Breast epithelium (tissue), 4 donors: ENCODE measurements at regions not wholly inside any gene's neighbourhood (a gene's known extent, or its start where the extent isn't known, plus 50 kb on each side); places are given as distances from the start of the nearest gene placed in this dataset.

Experiments used
- DNase-seq, 2 donors: peaks; one replicate each; pipeline ENCODE4 v3.0.0-alpha.2; 2019; ENCODE audit warnings: low spot score in 2 of 2
- H3K27ac ChIP-seq, 2 donors: fragments of 200-600 bp; sonication (generic) in 1 of 2; one replicate each; pipeline ENCODE4 v1.5.1; 2016 to 2019; ENCODE audit warnings: mild to moderate bottlenecking in 1 of 2
- H3K27me3 ChIP-seq, 2 donors: fragments of 200-600 bp; sonication (generic) in 1 of 2; one replicate each; pipeline versions ENCODE4 v1.5.1 to v1.6.0; 2017 to 2019; ENCODE audit warnings: control low read depth in 1 of 2, mild to moderate bottlenecking in 1 of 2
- H3K36me3 ChIP-seq: fragments of 200-600 bp; one replicate; pipeline ENCODE4 v1.5.1; 2019
- H3K4me1 ChIP-seq, 2 donors: fragments of 200-600 bp; sonication (generic); one replicate each; pipeline ENCODE4 v1.5.1; 2016 to 2019; ENCODE audit warnings: control low read depth in 1 of 2
- H3K4me3 ChIP-seq, 3 donors: fragments of 200-600 bp; sonication (generic); 1 replicate in 2 of 3; 2 replicates in 1 of 3; pipeline ENCODE4 v1.5.1; 2016 to 2019; ENCODE audit warnings: mild to moderate bottlenecking in 3 of 3, moderate library complexity in 2 of 3
- H3K9me3 ChIP-seq, 2 donors: fragments of 200-600 bp; sonication (generic) in 1 of 2; one replicate each; pipeline ENCODE4 v1.5.1; 2016 to 2019; ENCODE audit warnings: control low read depth in 1 of 2
- CTCF ChIP-seq, 3 donors: fragments of 450-650 bp; IDR thresholded peaks; one replicate each; pipeline ENCODE4 v1.5.1; 2016 to 2017; ENCODE audit warnings: antibody characterized with exemption in 3 of 3, mild to moderate bottlenecking in 3 of 3, moderate library complexity in 3 of 3
- POLR2A ChIP-seq: fragments of 450-650 bp; IDR thresholded peaks from one replicate; pipeline ENCODE4 v1.6.1; 2016; ENCODE audit warnings: antibody characterized with exemption, mild to moderate bottlenecking, moderate library complexity
- POLR2AphosphoS5 ChIP-seq, 3 donors: sonication (generic); formaldehyde crosslinking; IDR thresholded peaks; one replicate each; pipeline ENCODE4 v1.6.1; 2017; ENCODE audit warnings: antibody characterized with exemption in 3 of 3
- intact Hi-C: fragments of 100-400 bp; cut with DNase I; formaldehyde crosslinking; loops from one replicate; pipeline ENCODE4 v1.15.1; 2023; ENCODE audit warnings: low total_unique reads

DNA sequence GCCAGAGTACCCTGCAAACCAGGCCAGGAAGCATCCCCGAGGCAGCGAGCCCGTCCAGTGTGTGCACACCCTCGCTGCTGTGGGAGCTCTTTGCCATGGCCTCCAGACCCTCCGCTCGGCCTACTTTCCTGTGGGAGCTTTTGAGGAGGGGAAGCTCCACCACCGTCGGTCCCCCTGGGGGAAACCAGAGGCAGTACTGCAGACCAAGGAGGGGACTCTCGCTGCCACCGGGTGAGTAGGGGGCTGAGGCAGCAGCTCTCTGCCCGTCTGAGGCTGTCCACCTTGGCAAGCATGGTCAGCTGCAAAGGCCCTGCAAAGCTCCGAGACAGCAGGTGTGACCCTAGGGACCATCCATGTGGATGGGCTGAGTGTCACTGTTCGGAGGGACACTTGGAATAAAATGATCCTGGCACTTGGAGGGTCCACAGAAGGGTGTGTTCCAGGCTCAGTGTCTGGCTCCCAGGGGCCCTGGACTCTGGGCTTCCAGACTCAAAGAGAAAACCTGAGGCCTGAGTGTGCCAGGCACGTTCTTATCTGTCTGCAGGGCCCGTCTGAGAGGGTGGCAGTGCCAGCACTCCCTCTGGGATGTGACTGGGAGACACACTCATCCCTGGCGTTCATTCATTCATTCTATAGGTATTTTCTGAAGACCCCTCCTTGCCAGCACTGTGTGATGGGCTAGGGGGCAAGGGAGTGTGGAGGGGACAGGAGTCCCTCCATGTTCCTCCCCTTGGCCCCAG lies 282.8 kb upstream of the HS6ST1 start:
- H3K27me3 ChIP-seq: no peaks in the 10 kb centered on the region
- H3K27ac ChIP-seq: no peak overlapping the region
- no peak overlapping the region for H3K4me3 ChIP-seq
- intact Hi-C loops: no loop called here
- no peaks in the 10 kb centered on the region for H3K9me3 ChIP-seq
- DNase-seq: peak in 1 of 2 donors; percentile 31
- H3K4me1 ChIP-seq: no peaks in the 10 kb centered on the region
- no peak for TF ChIP-seq POLR2AphosphoS5 (IDR thresholded peaks at IDR 0.05)
- TF ChIP-seq CTCF (IDR thresholded peaks at IDR 0.05): no peak
- TF ChIP-seq POLR2A: no peak
- H3K36me3 ChIP-seq: no peaks in the 10 kb centered on the region

DNA sequence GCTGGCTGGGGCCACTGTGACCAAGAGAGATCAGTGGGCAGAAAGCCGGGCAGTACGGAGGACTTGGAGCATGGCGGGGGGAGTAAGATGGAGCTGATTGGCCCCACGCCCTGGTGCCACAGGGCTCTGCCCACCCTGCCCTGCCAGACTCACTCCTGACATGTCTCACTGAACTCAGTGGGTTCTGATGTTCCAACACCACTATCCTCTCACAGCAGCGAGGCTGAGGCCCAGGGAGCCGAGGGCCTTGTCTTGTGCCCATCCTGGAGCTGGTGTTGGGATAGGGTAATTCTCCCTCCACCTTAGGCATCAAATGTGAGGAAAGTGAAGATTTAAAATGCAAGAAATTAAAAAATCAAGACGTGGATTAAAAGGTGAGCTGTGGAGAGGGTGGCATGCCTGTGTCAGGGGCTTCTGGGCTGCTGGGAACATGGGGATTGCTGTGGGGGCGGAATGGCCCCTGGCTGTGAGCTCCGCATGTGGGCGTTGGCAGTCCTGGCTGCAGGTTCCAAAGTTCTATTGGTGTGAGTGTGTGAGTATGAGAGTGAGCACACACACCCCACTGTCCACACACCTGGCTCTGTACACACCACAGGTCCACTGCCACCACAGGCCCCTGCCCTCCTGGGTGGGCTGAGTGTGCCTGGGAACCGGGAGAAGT lies 283.5 kb upstream of the HS6ST1 start:
- H3K9me3 ChIP-seq: no peaks in the 10 kb centered on the region
- no peak for DNase-seq
- H3K4me1 ChIP-seq: no peaks in the 10 kb centered on the region
- TF ChIP-seq POLR2AphosphoS5 (IDR thresholded peaks at IDR 0.05): no peak
- TF ChIP-seq POLR2A: no peak
- TF ChIP-seq CTCF (IDR thresholded peaks at IDR 0.05): no peak
- intact Hi-C loops: no loop called here
- H3K4me3 ChIP-seq: no peak overlapping the region
- no peak overlapping the region for H3K27ac ChIP-seq
- H3K36me3 ChIP-seq: no peaks in the 10 kb centered on the region
- H3K27me3 ChIP-seq: no peaks in the 10 kb centered on the region

GRCh38 chr2:128602699-128603101 lies 284.0 kb upstream of the HS6ST1 start:
- intact Hi-C loops: no loop called here
- TF ChIP-seq POLR2A: no peak
- no peak for TF ChIP-seq POLR2AphosphoS5 (IDR thresholded peaks at IDR 0.05)
- no peak for TF ChIP-seq CTCF (IDR thresholded peaks at IDR 0.05)
- no peaks in the 10 kb centered on the region for H3K4me1 ChIP-seq

GRCh38 chr2:128603411-128603924 lies 284.8 kb upstream of the HS6ST1 start:
- H3K27me3 ChIP-seq: no peaks in the 10 kb centered on the region
- intact Hi-C loops: no loop called here

More at GRCh38 chr2:128602699-128603101, 284.0 kb upstream of the HS6ST1 start:
- Histone ChIP-seq H3K9me3 (no peaks in the 10 kb centered on the region), H3K27ac (no peak overlapping the region), H3K4me3 (no peak overlapping the region), H3K36me3 (no peaks in the 10 kb centered on the region), H3K27me3 (no peaks in the 10 kb centered on the region)
- DNase-seq: peak in 1 of 2 donors; percentile 38

More at GRCh38 chr2:128603411-128603924, 284.8 kb upstream of the HS6ST1 start:
- Histone ChIP-seq H3K4me3 (no peak overlapping the region), H3K4me1 (no peaks in the 10 kb centered on the region), H3K9me3 (no peaks in the 10 kb centered on the region), H3K27ac (no peak overlapping the region), H3K36me3 (no peaks in the 10 kb centered on the region)
- peak in 1 of 2 donors; percentile 40 for DNase-seq
- TF ChIP-seq CTCF (IDR thresholded peaks at IDR 0.05): no peak
